Tibial nerve (tissue), 4 donors: ENCODE measurements at regions not wholly inside any gene's neighbourhood (a gene's known extent, or its start where the extent isn't known, plus 50 kb on each side); places are given as distances from the start of the nearest gene placed in this dataset.

Experiments
- CTCF ChIP-seq, 5 experiments: fragments of 200-600 bp in 3 of 5; fragments of 450-650 bp in 2 of 5; sonication (generic) in 3 of 5; IDR thresholded peaks; one replicate each; pipeline ENCODE4 v1.5.1; 2016 to 2019; ENCODE audit warnings: antibody characterized with exemption in 5 of 5, mild to moderate bottlenecking in 3 of 5, moderate library complexity in 2 of 5
- EP300 ChIP-seq, 2 donors: sonication (generic); formaldehyde crosslinking; IDR thresholded peaks; one replicate each; pipeline ENCODE4 v1.6.1; 2017; ENCODE audit warnings: antibody characterized with exemption in 2 of 2, mild to moderate bottlenecking in 1 of 2
- POLR2A ChIP-seq, 2 donors: fragments of 450-650 bp; IDR thresholded peaks; one replicate each; pipeline ENCODE4 v1.6.1; 2017; ENCODE audit warnings: antibody characterized with exemption in 2 of 2, mild to moderate bottlenecking in 2 of 2, moderate library complexity in 2 of 2

- no peak for TF ChIP-seq CTCF (IDR thresholded peaks at IDR 0.05)
- TF ChIP-seq POLR2A (IDR thresholded peaks at IDR 0.05): no peak
- TF ChIP-seq EP300 (IDR thresholded peaks at IDR 0.05): no peak
Observed at GRCh38 chr5:148950471-148950863, 112.4 kb downstream of the SH3TC2 start.
